ENCODE measurements at regions not wholly inside any gene's neighbourhood (a gene's known extent, or its start where the extent isn't known, plus 50 kb on each side); places are given as distances from the start of the nearest gene placed in this dataset.

DNA sequence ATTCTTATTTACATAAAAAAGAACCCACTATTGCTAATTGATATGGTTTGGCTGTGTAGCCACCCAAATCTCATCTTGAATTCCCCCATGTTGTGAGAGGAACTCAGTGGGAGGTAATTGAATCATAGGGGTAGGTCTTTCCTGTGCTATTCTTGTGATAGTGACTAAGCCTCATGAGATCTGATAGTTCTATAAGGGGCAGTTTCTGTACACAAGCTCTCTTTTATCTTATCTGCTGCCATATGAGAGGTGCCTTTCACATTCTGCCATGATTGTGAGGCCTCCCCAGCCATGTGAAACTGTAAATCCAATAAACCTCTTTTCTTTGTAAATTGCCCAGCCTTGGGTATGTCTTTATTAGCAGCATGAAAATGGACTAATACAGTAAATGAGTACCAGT is 58.2 kb upstream of the PRR16 start:
- TF ChIP-seq, protein P1, sequence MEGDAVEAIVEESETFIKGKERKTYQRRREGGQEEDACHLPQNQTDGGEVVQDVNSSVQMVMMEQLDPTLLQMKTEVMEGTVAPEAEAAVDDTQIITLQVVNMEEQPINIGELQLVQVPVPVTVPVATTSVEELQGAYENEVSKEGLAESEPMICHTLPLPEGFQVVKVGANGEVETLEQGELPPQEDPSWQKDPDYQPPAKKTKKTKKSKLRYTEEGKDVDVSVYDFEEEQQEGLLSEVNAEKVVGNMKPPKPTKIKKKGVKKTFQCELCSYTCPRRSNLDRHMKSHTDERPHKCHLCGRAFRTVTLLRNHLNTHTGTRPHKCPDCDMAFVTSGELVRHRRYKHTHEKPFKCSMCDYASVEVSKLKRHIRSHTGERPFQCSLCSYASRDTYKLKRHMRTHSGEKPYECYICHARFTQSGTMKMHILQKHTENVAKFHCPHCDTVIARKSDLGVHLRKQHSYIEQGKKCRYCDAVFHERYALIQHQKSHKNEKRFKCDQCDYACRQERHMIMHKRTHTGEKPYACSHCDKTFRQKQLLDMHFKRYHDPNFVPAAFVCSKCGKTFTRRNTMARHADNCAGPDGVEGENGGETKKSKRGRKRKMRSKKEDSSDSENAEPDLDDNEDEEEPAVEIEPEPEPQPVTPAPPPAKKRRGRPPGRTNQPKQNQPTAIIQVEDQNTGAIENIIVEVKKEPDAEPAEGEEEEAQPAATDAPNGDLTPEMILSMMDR (IDR thresholded peaks at IDR 0.05) = no peak
- TF ChIP-seq POLR2A (IDR thresholded peaks at IDR 0.05) = no peak
